Stimulated activated naive B cell treated with anti-CD40 and anti-IgM and Interleukin-4, amounts not matched to agents 10 μg/mL and 1 μg/mL and 100 μg/mL, for 72 hours (primary cell): ENCODE measurements at regions not wholly inside any gene's neighbourhood (a gene's known extent, or its start where the extent isn't known, plus 50 kb on each side); places are given as distances from the start of the nearest gene placed in this dataset.

Experiments used
- ATAC-seq, 2 donors: fragments of 150-1000 bp; cut with Tn5 transposase; replicated peaks; 2 replicates each; pipeline ENCODE4 v1.10.0; 2021; ENCODE audit warnings: moderate library complexity in 1 of 2
- DNase-seq: peaks from one replicate; pipeline ENCODE4 v3.0.0; 2021
- H3K27ac Mint-ChIP-seq: one replicate; pipeline ENCODE4 v1.8.0; 2022; ENCODE audit warnings: mild to moderate bottlenecking, mixed read lengths
- H3K27me3 Mint-ChIP-seq, 2 donors: one replicate each; pipeline ENCODE4 v1.8.0; 2022; ENCODE audit warnings: mixed read lengths in 2 of 2
- H3K36me3 Mint-ChIP-seq, 2 donors: one replicate each; pipeline ENCODE4 v1.8.0; 2022; ENCODE audit warnings: mixed read lengths in 2 of 2, mild to moderate bottlenecking in 1 of 2
- H3K4me1 Mint-ChIP-seq, 2 donors: one replicate each; pipeline ENCODE4 v1.8.0; 2022; ENCODE audit warnings: mixed read lengths in 2 of 2, mild to moderate bottlenecking in 1 of 2
- H3K4me3 Mint-ChIP-seq, 2 donors: one replicate each; pipeline ENCODE4 v1.8.0; 2022; ENCODE audit warnings: mild to moderate bottlenecking in 2 of 2, mixed read lengths in 2 of 2, moderate library complexity in 1 of 2
- H3K9me3 Mint-ChIP-seq, 2 donors: one replicate each; pipeline ENCODE4 v1.8.0; 2022; ENCODE audit warnings: mixed read lengths in 2 of 2, mild to moderate bottlenecking in 1 of 2

- H3K27ac Mint-ChIP-seq, result no peak overlapping the region
- peaks cover 3 to 4% of the 10 kb centered on the region in 2 donors for H3K9me3 Mint-ChIP-seq
- no peak overlapping the region for H3K4me3 Mint-ChIP-seq
- no peak for DNase-seq
- no peaks in the 10 kb centered on the region for H3K36me3 Mint-ChIP-seq
- H3K4me1 Mint-ChIP-seq, result no peaks in the 10 kb centered on the region
- no peak for ATAC-seq
- H3K27me3 Mint-ChIP-seq, result peaks cover 15 to 34% of the 10 kb centered on the region in 2 donors
Observed at GRCh38 chr21:41095983-41096382, 72.0 kb upstream of the BACE2 start.

- Mint-ChIP-seq H3K4me3 (no peak overlapping the region), H3K27me3 (peaks cover 17 to 44% of the 10 kb centered on the region in 2 donors), H3K4me1 (peaks cover 0 to 2% of the 10 kb centered on the region in 2 donors), H3K27ac (no peak overlapping the region), H3K36me3 (no peaks in the 10 kb centered on the region), H3K9me3 (peaks cover 3 to 4% of the 10 kb centered on the region in 2 donors)
- no peak for DNase-seq
- ATAC-seq, result no peak
Observed at GRCh38 chr21:41098076-41098475, 69.9 kb upstream of the BACE2 start.

GRCh38 chr21:41098481-41099042, 69.4 kb upstream of the BACE2 start:
- Mint-ChIP-seq H3K27ac (no peak overlapping the region), H3K9me3 (peaks cover 3 to 4% of the 10 kb centered on the region in 2 donors), H3K27me3 (peaks cover 17 to 44% of the 10 kb centered on the region in 2 donors), H3K4me3 (no peak overlapping the region), H3K4me1 (peaks cover 0 to 2% of the 10 kb centered on the region in 2 donors), H3K36me3 (no peaks in the 10 kb centered on the region)
- DNase-seq (no peak), ATAC-seq (no peak)

GRCh38 chr21:41100826-41101550, 67.0 kb upstream of the BACE2 start:
- Mint-ChIP-seq H3K36me3 (no peaks in the 10 kb centered on the region), H3K27me3 (peaks cover 18 to 37% of the 10 kb centered on the region in 2 donors), H3K4me3 (no peak overlapping the region), H3K27ac (no peak overlapping the region), H3K9me3 (peaks cover 3 to 4% of the 10 kb centered on the region in 2 donors), H3K4me1 (peaks cover 0 to 2% of the 10 kb centered on the region in 2 donors)
- ATAC-seq (no peak), DNase-seq (no peak)

- Mint-ChIP-seq H3K27me3 (peaks cover 16 to 29% of the 10 kb centered on the region in 2 donors), H3K36me3 (no peaks in the 10 kb centered on the region), H3K27ac (no peak overlapping the region), H3K4me3 (no peak overlapping the region), H3K9me3 (peaks cover 3 to 4% of the 10 kb centered on the region in 2 donors), H3K4me1 (peaks cover 0 to 2% of the 10 kb centered on the region in 2 donors)
- DNase-seq, result no peak
- no peak for ATAC-seq
Observed at GRCh38 chr21:41102281-41102680, 65.7 kb upstream of the BACE2 start.

GRCh38 chr21:41107602-41108001, 60.4 kb upstream of the BACE2 start:
- Mint-ChIP-seq H3K4me3 (no peak overlapping the region), H3K27ac (no peak overlapping the region), H3K4me1 (peaks cover 6 to 12% of the 10 kb centered on the region in 2 donors), H3K27me3 (peaks cover 35 to 45% of the 10 kb centered on the region in 2 donors), H3K9me3 (peaks cover 0 to 2% of the 10 kb centered on the region in 2 donors), H3K36me3 (no peaks in the 10 kb centered on the region)
- DNase-seq (no peak), ATAC-seq (no peak)

GRCh38 chr21:41108668-41109585, 59.0 kb upstream of the BACE2 start:
- DNase-seq (no peak), ATAC-seq (no peak)
- peaks cover 11 to 23% of the 10 kb centered on the region in 2 donors for H3K4me1 Mint-ChIP-seq
- H3K9me3 Mint-ChIP-seq, result peaks cover 0 to 2% of the 10 kb centered on the region in 2 donors
- H3K36me3 Mint-ChIP-seq, result no peaks in the 10 kb centered on the region
- H3K27ac Mint-ChIP-seq, result no peak overlapping the region
- H3K4me3 Mint-ChIP-seq, result no peak overlapping the region
- peaks cover 34 to 48% of the 10 kb centered on the region in 2 donors for H3K27me3 Mint-ChIP-seq

GRCh38 chr21:41110161-41110560, 57.8 kb upstream of the BACE2 start:
- Mint-ChIP-seq H3K27me3 (peaks cover 26 to 40% of the 10 kb centered on the region in 2 donors), H3K36me3 (no peaks in the 10 kb centered on the region), H3K27ac (no peak overlapping the region), H3K9me3 (peaks cover 0 to 2% of the 10 kb centered on the region in 2 donors), H3K4me3 (no peak overlapping the region), H3K4me1 (peaks cover 11 to 23% of the 10 kb centered on the region in 2 donors)
- no peak for ATAC-seq
- no peak for DNase-seq

- H3K27me3 Mint-ChIP-seq, result peaks cover 26 to 39% of the 10 kb centered on the region in 2 donors
- no peak overlapping the region for H3K27ac Mint-ChIP-seq
- no peaks in the 10 kb centered on the region for H3K36me3 Mint-ChIP-seq
- H3K4me3 Mint-ChIP-seq, result no peak overlapping the region
- peaks cover 11 to 23% of the 10 kb centered on the region in 2 donors for H3K4me1 Mint-ChIP-seq
- ATAC-seq (no peak), DNase-seq (no peak)
- peaks cover 0 to 2% of the 10 kb centered on the region in 2 donors for H3K9me3 Mint-ChIP-seq
Observed at GRCh38 chr21:41110664-41111063, 57.3 kb upstream of the BACE2 start.

- H3K4me1 Mint-ChIP-seq, result peaks cover 11 to 23% of the 10 kb centered on the region in 2 donors
- peaks cover 26 to 39% of the 10 kb centered on the region in 2 donors for H3K27me3 Mint-ChIP-seq
- no peak for DNase-seq
- no peak overlapping the region for H3K27ac Mint-ChIP-seq
- ATAC-seq, result no peak
- peaks cover 0 to 2% of the 10 kb centered on the region in 2 donors for H3K9me3 Mint-ChIP-seq
- H3K36me3 Mint-ChIP-seq, result no peaks in the 10 kb centered on the region
- H3K4me3 Mint-ChIP-seq, result no peak overlapping the region
Observed at GRCh38 chr21:41111681-41112080, 56.3 kb upstream of the BACE2 start.

- H3K27me3 Mint-ChIP-seq, result peaks cover 26 to 39% of the 10 kb centered on the region in 2 donors
- H3K9me3 Mint-ChIP-seq, result peaks cover 0 to 2% of the 10 kb centered on the region in 2 donors
- peak overlapping the region; percentile 22 to 57 for H3K4me3 Mint-ChIP-seq
- H3K4me1 Mint-ChIP-seq, result peaks cover 11 to 23% of the 10 kb centered on the region in 2 donors
- ATAC-seq (peak in 1 of 2 donors; percentile 27), DNase-seq (no peak)
- no peaks in the 10 kb centered on the region for H3K36me3 Mint-ChIP-seq
- H3K27ac Mint-ChIP-seq, result no peak overlapping the region
Observed at GRCh38 chr21:41112740-41113692, 54.9 kb upstream of the BACE2 start.

- no peak overlapping the region for H3K27ac Mint-ChIP-seq
- H3K4me1 Mint-ChIP-seq, result peaks cover 11 to 23% of the 10 kb centered on the region in 2 donors
- H3K9me3 Mint-ChIP-seq, result peaks cover 0 to 2% of the 10 kb centered on the region in 2 donors
- DNase-seq (no peak), ATAC-seq (no peak)
- no peak overlapping the region for H3K4me3 Mint-ChIP-seq
- no peaks in the 10 kb centered on the region for H3K36me3 Mint-ChIP-seq
- peaks cover 14 to 34% of the 10 kb centered on the region in 2 donors for H3K27me3 Mint-ChIP-seq
Observed at GRCh38 chr21:41115851-41116250, 52.1 kb upstream of the BACE2 start.
